ENCODE measurements at regions not wholly inside any gene's neighbourhood (a gene's known extent, or its start where the extent isn't known, plus 50 kb on each side); places are given as distances from the start of the nearest gene placed in this dataset.

DNA sequence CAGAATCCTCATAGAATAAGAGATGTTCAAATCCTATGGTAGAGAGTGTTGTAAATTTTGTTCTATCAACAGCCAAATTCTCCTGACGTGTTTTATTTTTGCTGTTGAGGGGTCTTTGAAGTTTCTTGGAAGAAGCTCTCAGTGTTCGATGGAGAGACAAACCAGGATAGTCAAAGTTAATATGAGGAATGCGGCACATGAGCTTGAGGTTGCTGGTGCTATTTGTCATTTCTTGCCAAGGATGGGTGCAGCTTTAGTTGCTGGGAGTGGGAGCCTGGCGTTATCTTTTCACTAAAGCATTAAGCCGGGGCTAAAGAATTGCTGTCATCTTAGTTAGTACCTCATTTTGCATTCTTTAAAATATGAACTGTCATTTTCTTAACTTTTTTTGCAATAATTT is 239.9 kb upstream of the CSNK1A1L start:
- no peak overlapping the region for H3K4me3 ChIP-seq (ENCODE audit: control insufficient read depth, low read depth, low read length)
- DNase-seq (ENCODE audit: low read depth): no peak
- TF ChIP-seq, protein P1, sequence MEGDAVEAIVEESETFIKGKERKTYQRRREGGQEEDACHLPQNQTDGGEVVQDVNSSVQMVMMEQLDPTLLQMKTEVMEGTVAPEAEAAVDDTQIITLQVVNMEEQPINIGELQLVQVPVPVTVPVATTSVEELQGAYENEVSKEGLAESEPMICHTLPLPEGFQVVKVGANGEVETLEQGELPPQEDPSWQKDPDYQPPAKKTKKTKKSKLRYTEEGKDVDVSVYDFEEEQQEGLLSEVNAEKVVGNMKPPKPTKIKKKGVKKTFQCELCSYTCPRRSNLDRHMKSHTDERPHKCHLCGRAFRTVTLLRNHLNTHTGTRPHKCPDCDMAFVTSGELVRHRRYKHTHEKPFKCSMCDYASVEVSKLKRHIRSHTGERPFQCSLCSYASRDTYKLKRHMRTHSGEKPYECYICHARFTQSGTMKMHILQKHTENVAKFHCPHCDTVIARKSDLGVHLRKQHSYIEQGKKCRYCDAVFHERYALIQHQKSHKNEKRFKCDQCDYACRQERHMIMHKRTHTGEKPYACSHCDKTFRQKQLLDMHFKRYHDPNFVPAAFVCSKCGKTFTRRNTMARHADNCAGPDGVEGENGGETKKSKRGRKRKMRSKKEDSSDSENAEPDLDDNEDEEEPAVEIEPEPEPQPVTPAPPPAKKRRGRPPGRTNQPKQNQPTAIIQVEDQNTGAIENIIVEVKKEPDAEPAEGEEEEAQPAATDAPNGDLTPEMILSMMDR (conservative IDR thresholded peaks at IDR 0.05; ENCODE audit: control insufficient read depth, insufficient read depth, low read depth, low read length): no peak

DNA sequence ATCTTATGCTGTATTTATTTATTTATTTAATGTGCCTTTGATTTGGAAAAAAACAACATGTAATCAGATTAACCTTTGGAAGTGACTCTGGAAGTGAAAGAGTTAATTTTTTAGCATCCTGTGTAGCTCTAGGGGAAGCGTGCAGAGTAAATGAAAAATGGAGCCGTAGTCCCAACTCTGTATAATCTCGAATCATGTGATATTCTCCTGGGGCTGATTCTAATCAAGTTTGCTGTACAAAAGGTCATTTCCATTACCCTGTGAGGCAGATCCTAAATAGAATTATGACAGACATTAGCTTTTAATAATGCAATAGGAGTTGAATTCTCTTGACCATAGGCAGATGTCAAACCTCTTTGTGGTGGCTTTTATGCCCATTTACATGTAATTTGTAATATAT is 238.6 kb upstream of the CSNK1A1L start:
- TF ChIP-seq, protein P1 (conservative IDR thresholded peaks at IDR 0.05; ENCODE audit: control insufficient read depth, insufficient read depth, low read depth, low read length): no peak
- no peak for DNase-seq (ENCODE audit: low read depth)

DNA sequence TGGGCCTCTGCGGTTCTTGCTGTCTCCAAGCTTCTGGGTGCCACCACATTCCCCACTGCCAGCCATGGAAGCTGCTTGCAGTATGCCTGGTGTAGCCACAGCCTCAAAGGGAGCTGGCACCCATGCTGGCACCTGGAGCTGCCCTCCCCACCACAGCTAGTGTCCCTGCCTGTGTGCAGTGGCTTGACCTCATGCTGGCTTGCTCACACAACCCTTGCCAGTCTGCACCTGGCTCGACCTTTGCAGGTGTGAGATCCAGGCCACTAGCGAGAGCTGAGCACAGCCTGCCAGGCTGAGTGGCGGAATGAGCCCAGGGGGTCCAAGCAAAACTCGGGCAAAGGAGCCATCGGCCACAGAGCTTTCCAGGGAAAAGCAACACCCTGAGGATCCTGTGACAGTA is 236.7 kb upstream of the CSNK1A1L start:
- no peak overlapping the region for H3K4me3 ChIP-seq (ENCODE audit: control insufficient read depth, low read depth, low read length)
- TF ChIP-seq, protein P1 (conservative IDR thresholded peaks at IDR 0.05; ENCODE audit: control insufficient read depth, insufficient read depth, low read depth, low read length): no peak
- DNase-seq (ENCODE audit: low read depth): no peak

More for the DNA sequence above, 238.6 kb upstream of the CSNK1A1L start:
- H3K4me3 ChIP-seq (ENCODE audit: control insufficient read depth, low read depth, low read length): no peak overlapping the region

DNA sequence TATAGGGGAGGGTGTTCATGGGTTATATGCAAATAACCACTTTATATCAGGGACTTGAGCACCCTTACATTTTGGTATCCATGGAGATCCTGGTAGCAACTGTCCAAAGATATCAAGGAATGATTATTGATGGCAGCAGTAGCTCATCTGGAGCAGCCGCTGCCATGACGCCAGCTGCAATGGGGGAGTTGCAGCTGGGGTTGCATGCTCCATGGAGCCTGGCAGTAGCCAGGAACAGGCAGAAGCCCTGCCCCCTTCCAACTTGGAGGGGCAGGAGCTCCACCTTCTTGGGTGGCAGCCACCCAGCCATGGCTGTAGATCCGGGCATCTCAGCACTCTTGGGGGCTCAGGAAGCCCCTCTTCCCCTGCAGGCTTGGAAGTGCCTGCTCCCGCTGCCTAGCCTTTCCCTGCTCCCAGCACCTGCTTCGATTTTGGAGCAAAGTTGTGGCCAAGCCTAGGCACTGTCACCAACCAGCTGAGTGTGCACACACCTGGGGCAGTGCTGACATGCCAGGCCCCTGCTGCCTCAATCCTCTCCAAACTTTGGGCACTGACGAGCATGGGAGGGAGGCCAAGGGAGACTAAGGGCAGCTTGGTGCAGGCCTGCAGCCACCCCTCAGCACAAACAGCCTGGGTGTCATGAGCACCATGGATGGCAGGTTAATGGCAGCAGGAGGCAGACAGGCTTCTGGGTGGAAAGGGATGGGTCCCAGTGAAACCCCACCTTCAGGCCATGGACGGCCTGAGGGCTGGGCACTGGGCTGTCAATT is 235.6 kb upstream of the CSNK1A1L start:
- TF ChIP-seq, protein P1 (conservative IDR thresholded peaks at IDR 0.05; ENCODE audit: control insufficient read depth, insufficient read depth, low read depth, low read length): no peak
- H3K4me3 ChIP-seq (ENCODE audit: control insufficient read depth, low read depth, low read length): no peak overlapping the region

DNA sequence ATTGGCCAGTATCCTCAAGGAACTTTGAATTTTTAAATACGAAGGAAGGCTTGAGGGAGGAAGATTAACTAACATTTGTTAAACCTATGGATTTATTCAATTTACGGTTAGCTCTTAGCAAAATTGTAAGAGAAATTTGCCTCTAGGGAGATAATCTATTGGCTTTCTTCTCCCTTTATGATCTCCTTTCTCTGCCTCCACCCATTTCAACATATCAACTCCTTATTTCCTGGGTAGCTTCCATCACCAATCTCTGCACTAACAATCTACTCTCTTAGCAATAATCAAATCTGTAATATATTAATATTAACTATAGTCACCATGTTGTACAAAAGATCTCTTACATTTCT is 233.9 kb upstream of the CSNK1A1L start:
- no peak overlapping the region for H3K4me3 ChIP-seq (ENCODE audit: control insufficient read depth, low read depth, low read length)
- TF ChIP-seq, protein P1 (conservative IDR thresholded peaks at IDR 0.05; ENCODE audit: control insufficient read depth, insufficient read depth, low read depth, low read length): no peak
- no peak for DNase-seq (ENCODE audit: low read depth)

More for the DNA sequence above, 235.6 kb upstream of the CSNK1A1L start:
- DNase-seq (ENCODE audit: low read depth): no peak

DNA sequence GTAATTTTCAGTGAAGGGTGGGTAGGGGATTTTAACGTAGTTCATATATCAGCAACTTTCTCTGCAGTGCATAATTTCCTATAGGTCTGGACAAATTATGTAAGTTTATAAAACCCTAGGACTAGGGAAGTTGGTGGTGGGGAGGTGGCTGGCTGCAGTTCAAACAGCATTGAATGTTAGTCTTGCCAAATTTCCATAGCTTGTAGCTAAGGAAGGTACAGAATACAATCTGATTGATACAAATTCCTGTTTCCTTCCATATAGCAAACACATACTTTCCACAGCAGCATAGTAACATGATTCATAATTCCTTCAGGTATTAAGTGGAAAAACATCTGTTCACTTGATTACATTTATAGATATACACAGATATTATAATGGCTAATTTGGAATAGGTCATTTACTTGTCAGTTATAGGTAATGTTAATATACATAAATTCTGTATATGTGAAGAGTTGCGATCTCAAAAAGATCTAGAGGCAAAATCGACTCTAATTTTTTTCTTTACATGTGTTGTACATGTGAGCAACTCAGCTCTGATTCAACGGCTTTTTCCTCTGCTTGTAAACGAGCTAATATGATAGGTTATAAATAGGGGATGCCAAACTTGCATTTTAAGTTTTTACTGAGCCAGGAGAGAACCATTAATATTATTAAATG is 233.4 kb upstream of the CSNK1A1L start:
- H3K4me3 ChIP-seq (ENCODE audit: control insufficient read depth, low read depth, low read length): no peak overlapping the region
- TF ChIP-seq, protein P1 (conservative IDR thresholded peaks at IDR 0.05; ENCODE audit: control insufficient read depth, insufficient read depth, low read depth, low read length): no peak
- DNase-seq (ENCODE audit: low read depth): no peak

Data from fibroblast of mammary gland (primary cell).